IMR-90 (cell line): ENCODE measurements at regions not wholly inside any gene's neighbourhood (a gene's known extent, or its start where the extent isn't known, plus 50 kb on each side); places are given as distances from the start of the nearest gene placed in this dataset.

Source experiments
- ATAC-seq: fragments of 200-7000 bp; cut with Tn5 transposase; 2 replicates; pipeline ENCODE4 v1.9.1; 2020; ENCODE audit warnings: low read depth, mild to moderate bottlenecking, moderate library complexity
- BruUV-seq: library from RNA; stranded (reverse); fragments of 400-500 nt; replicated peaks from 2 replicates; lab custom pipeline; 2021; lab: Mats Ljungman, UMichigan
- CTCF ChIA-PET: fragments of 300-600 bp; formaldehyde crosslinking; extraction: SDS; loops from one replicate; lab custom pipeline; 2021; ENCODE audit warnings: antibody characterized with exemption; lab: Yijun Ruan, JAX
- POLR2A ChIA-PET: fragments of 300-600 bp; sonication (Branson Sonifier 250); formaldehyde crosslinking; loops from one replicate; lab custom pipeline; 2022; ENCODE audit warnings: antibody characterized with exemption; ENCODE audit not compliant: unreplicated experiment; lab: Charles Lee
- DNase-seq: peaks from one replicate; pipeline ENCODE4 v3.0.0; 2013
- H2AFZ ChIP-seq: replicated peaks from 2 replicates; pipeline ENCODE3; 2013; ENCODE audit warnings: low read length, mild to moderate bottlenecking; ENCODE audit not compliant: poor library complexity
- H2AK5ac ChIP-seq: 2 replicates; pipeline ENCODE4 v1.6.1; 2013; ENCODE audit warnings: low read depth, low read length, inconsistent platforms
- H2AK9ac ChIP-seq: replicated peaks from 2 replicates; pipeline ENCODE3; 2013; ENCODE audit warnings: mild to moderate bottlenecking, low read depth, low read length, moderate library complexity; ENCODE audit not compliant: poor library complexity
- H2BK120ac ChIP-seq: 2 replicates; pipeline ENCODE4 v1.6.1; 2013; ENCODE audit warnings: low read depth, low read length, inconsistent platforms
- H2BK15ac ChIP-seq: 3 replicates; pipeline ENCODE4 v1.6.1; 2013; ENCODE audit warnings: low read depth, low read length, inconsistent platforms
- H2BK20ac ChIP-seq: 2 replicates; pipeline ENCODE4 v1.6.1; 2013; ENCODE audit warnings: low read depth, mild to moderate bottlenecking, inconsistent platforms, low read length, moderate library complexity
- H2BK5ac ChIP-seq: 2 replicates; pipeline ENCODE4 v1.6.1; 2013; ENCODE audit warnings: mild to moderate bottlenecking, low read depth, low read length, inconsistent platforms; ENCODE audit not compliant: poor library complexity, severe bottlenecking
- H3K14ac ChIP-seq: replicated peaks from 2 replicates; pipeline ENCODE4 v1.6.1; 2013; ENCODE audit warnings: low read depth, low read length, inconsistent platforms
- H3K18ac ChIP-seq: 2 replicates; pipeline ENCODE4 v1.6.1; 2013; ENCODE audit warnings: low read depth, low read length, control low read depth
- H3K23ac ChIP-seq: 2 replicates; pipeline ENCODE4 v1.6.1; 2013; ENCODE audit warnings: low read depth, low read length, inconsistent platforms
- H3K27ac ChIP-seq: 2 replicates; pipeline ENCODE4 v1.5.1; 2013; ENCODE audit warnings: mild to moderate bottlenecking, control low read depth, low read length; ENCODE audit not compliant: insufficient read depth
- H3K27me3 ChIP-seq: 2 replicates; pipeline ENCODE4 v1.6.1; 2013; ENCODE audit warnings: low read length; ENCODE audit not compliant: control insufficient read depth, insufficient read depth
- H3K36me3 ChIP-seq: 2 replicates; pipeline ENCODE4 v1.6.1; 2013; ENCODE audit warnings: low read length, mixed read lengths; ENCODE audit not compliant: control insufficient read depth, insufficient read depth
- H3K4ac ChIP-seq: 2 replicates; pipeline ENCODE4 v1.6.1; 2013; ENCODE audit warnings: low read depth, low read length, inconsistent platforms
- H3K4me1 ChIP-seq: 2 replicates; pipeline ENCODE4 v1.6.1; 2013; ENCODE audit warnings: low read length, mixed read lengths; ENCODE audit not compliant: control insufficient read depth, insufficient read depth
- H3K4me2 ChIP-seq: 2 replicates; pipeline ENCODE4 v1.6.1; 2013; ENCODE audit warnings: low read depth, mild to moderate bottlenecking, control low read depth, low read length, moderate library complexity
- H3K4me3 ChIP-seq: 2 replicates; pipeline ENCODE4 v1.5.1; 2013; ENCODE audit warnings: low read depth, mild to moderate bottlenecking, control low read depth, low read length, moderate library complexity; ENCODE audit not compliant: insufficient read depth
- H3K56ac ChIP-seq: 2 replicates; pipeline ENCODE4 v1.6.1; 2013; ENCODE audit warnings: low read length, inconsistent platforms; ENCODE audit not compliant: insufficient read depth; ENCODE audit errors: extremely low read depth
- H3K79me1 ChIP-seq, 2 experiments: 2 replicates each; pipeline ENCODE4 v1.6.1; 2013; ENCODE audit warnings: low read length in 2 of 2, inconsistent platforms in 1 of 2, low read depth in 1 of 2
- H3K9ac ChIP-seq: 2 replicates; pipeline ENCODE4 v1.6.1; 2013; ENCODE audit warnings: low read depth, low read length, control low read depth
- H3K9me1 ChIP-seq: 2 replicates; pipeline ENCODE4 v1.6.1; 2013; ENCODE audit warnings: low read length, inconsistent platforms; ENCODE audit not compliant: insufficient read depth
- H3K9me3 ChIP-seq: 2 replicates; pipeline ENCODE4 v1.6.1; 2013; ENCODE audit warnings: low read length; ENCODE audit not compliant: control insufficient read depth, insufficient read depth
- H4K20me1 ChIP-seq: 2 replicates; pipeline ENCODE4 v1.6.1; 2013; ENCODE audit warnings: low read length, inconsistent platforms; ENCODE audit not compliant: insufficient read depth
- H4K5ac ChIP-seq: 2 replicates; pipeline ENCODE4 v1.6.1; 2013; ENCODE audit warnings: mild to moderate bottlenecking, low read depth, low read length, control low read depth
- H4K8ac ChIP-seq, 2 experiments: 2 replicates each; pipeline ENCODE4 v1.6.1; 2013; ENCODE audit warnings: low read depth in 2 of 2, low read length in 2 of 2, control low read depth in 1 of 2, inconsistent platforms in 1 of 2
- H4K91ac ChIP-seq: 2 replicates; pipeline ENCODE4 v1.6.1; 2013; ENCODE audit warnings: low read depth, low read length, inconsistent platforms; ENCODE audit not compliant: insufficient read depth
- BHLHE40 ChIP-seq: fragments of 150-350 bp; IDR thresholded peaks from 2 replicates; pipeline ENCODE4 v1.6.1; 2016; ENCODE audit warnings: mild to moderate bottlenecking, low read depth, low read length
- CEBPB ChIP-seq: IDR thresholded peaks from 2 replicates; pipeline ENCODE4 v1.6.1; 2012; ENCODE audit warnings: low read depth, low read length, improper control_type of control experiment
- CHD1 ChIP-seq: IDR thresholded peaks from 2 replicates; pipeline ENCODE4 v1.6.1; 2012; ENCODE audit warnings: low read depth, low read length, improper control_type of control experiment
- FOS ChIP-seq: fragments of 150-350 bp; IDR thresholded peaks from 2 replicates; pipeline ENCODE4 v1.6.1; 2016; ENCODE audit warnings: low read depth, low read length
- MAZ ChIP-seq: IDR thresholded peaks from 2 replicates; pipeline ENCODE4 v1.6.1; 2012; ENCODE audit warnings: low read depth, mild to moderate bottlenecking, low read length, improper control_type of control experiment, moderate library complexity, borderline replicate concordance
- POLR2A ChIP-seq: IDR thresholded peaks from 2 replicates; pipeline ENCODE4 v1.6.1; 2012; ENCODE audit warnings: mild to moderate bottlenecking, low read depth, low read length
- RCOR1 ChIP-seq: IDR thresholded peaks from 2 replicates; pipeline ENCODE4 v1.6.1; 2012; ENCODE audit warnings: mild to moderate bottlenecking, low read length, improper control_type of control experiment; ENCODE audit not compliant: insufficient replicate concordance
- RFX5 ChIP-seq: IDR thresholded peaks from 2 replicates; pipeline ENCODE4 v1.8.0; 2012; ENCODE audit warnings: low read depth, mild to moderate bottlenecking, low read length, moderate library complexity
- WGBS, 2 experiments: methylation state at CpG; one replicate each; pipeline versions ENCODE4 v1.1.5 to v1.1.7; 2013; ENCODE audit warnings: missing lambda C conversion rate in 2 of 2; ENCODE audit not compliant: insufficient read length in 1 of 2; ENCODE audit errors: extremely low coverage in 2 of 2; 5-methylcytosine and 5-hydroxymethylcytosine counted together
- dilution Hi-C: fragments of 300-500 bp; cut with HindIII; formaldehyde crosslinking; loops from one replicate; pipeline ENCODE4 v1.14.3; 2018; ENCODE audit warnings: low sequenced_read_pairs; ENCODE audit not compliant: unreplicated experiment
- in situ Hi-C: fragments of 300-500 bp; cut with MboI; formaldehyde crosslinking; loops from 3 replicates; pipeline ENCODE4 v1.14.3; 2019; ENCODE audit warnings: low sequenced_read_pairs, inconsistent platforms, mixed read lengths
- intact Hi-C: fragments of 100-400 bp; cut with micrococcal nuclease; formaldehyde crosslinking; loops from 2 replicates; pipeline ENCODE4 v1.10.0; 2022
- TF ChIP-seq, protein P1 (sequence below): conservative IDR thresholded peaks from 2 replicates; pipeline ENCODE4 v1.5.1; 2012; ENCODE audit warnings: mild to moderate bottlenecking, low read depth, low read length, improper control_type of control experiment

DNA sequence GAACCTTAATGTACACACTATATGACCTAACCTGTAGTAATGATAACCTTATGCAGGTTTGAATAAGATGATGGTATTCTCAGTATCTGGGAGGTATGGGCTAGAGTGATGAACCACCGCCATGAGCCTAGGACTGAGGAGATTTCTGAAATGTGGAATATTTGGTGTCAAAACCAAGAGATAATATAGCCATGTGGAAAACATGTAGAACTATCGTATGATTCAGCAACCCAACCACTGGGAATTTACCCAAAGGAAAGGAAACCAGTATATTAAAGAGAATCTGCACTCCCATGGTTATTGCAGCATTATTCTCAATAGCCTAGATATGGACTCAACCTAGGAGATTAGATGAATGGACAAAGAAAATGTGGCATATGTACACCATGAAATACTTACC lies 271.7 kb upstream of the BTG1 start:
- no peak overlapping the region for H4K5ac ChIP-seq
- no peak overlapping the region for H3K4me3 ChIP-seq
- WGBS, 2 experiments: no CpG with 5 or more reads among the region's 2 CpGs
- in situ Hi-C loops: no loop called here
- no peaks in the 10 kb centered on the region for H3K27me3 ChIP-seq
- H3K79me1 ChIP-seq: no peaks in the 10 kb centered on the region
- ChIA-PET POLR2A (no interaction called here), CTCF (no interaction called here)
- no peaks in the 10 kb centered on the region for H3K4me1 ChIP-seq
- ATAC-seq: no peak
- H3K18ac ChIP-seq: no peak overlapping the region
- H3K9me3 ChIP-seq: no peaks in the 10 kb centered on the region
- no peak overlapping the region for H4K8ac ChIP-seq
- H3K14ac ChIP-seq: no peak overlapping the region
- no peak overlapping the region for H2AK5ac ChIP-seq
- H3K23ac ChIP-seq: no peak overlapping the region
- H4K91ac ChIP-seq: no peak overlapping the region
- H4K20me1 ChIP-seq: no peaks in the 10 kb centered on the region
- dilution Hi-C loops: no loop called here
- no peak overlapping the region for H2BK20ac ChIP-seq
- no peak for DNase-seq
- H2AFZ ChIP-seq: no peak overlapping the region
- H2BK15ac ChIP-seq: no peak overlapping the region
- no peak overlapping the region for H2AK9ac ChIP-seq
- intact Hi-C loops: no loop called here
- no peak overlapping the region for H3K56ac ChIP-seq
- TF ChIP-seq CHD1 (no peak), FOS (no peak), RFX5 (no peak), POLR2A (no peak), CEBPB (no peak), MAZ (no peak), RCOR1 (no peak), BHLHE40 (no peak)
- TF ChIP-seq, protein P1, sequence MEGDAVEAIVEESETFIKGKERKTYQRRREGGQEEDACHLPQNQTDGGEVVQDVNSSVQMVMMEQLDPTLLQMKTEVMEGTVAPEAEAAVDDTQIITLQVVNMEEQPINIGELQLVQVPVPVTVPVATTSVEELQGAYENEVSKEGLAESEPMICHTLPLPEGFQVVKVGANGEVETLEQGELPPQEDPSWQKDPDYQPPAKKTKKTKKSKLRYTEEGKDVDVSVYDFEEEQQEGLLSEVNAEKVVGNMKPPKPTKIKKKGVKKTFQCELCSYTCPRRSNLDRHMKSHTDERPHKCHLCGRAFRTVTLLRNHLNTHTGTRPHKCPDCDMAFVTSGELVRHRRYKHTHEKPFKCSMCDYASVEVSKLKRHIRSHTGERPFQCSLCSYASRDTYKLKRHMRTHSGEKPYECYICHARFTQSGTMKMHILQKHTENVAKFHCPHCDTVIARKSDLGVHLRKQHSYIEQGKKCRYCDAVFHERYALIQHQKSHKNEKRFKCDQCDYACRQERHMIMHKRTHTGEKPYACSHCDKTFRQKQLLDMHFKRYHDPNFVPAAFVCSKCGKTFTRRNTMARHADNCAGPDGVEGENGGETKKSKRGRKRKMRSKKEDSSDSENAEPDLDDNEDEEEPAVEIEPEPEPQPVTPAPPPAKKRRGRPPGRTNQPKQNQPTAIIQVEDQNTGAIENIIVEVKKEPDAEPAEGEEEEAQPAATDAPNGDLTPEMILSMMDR: no peak
- no peaks in the 10 kb centered on the region for H3K9me1 ChIP-seq
- no peak overlapping the region for H3K4ac ChIP-seq
- H3K9ac ChIP-seq: no peak overlapping the region
- H3K36me3 ChIP-seq: no peaks in the 10 kb centered on the region
- H3K27ac ChIP-seq: no peak overlapping the region
- H2BK5ac ChIP-seq: no peak overlapping the region
- no peak overlapping the region for H2BK120ac ChIP-seq
- no peak overlapping the region for H3K4me2 ChIP-seq
- no TSS peak for BruUV-seq
